Hematopoietic multipotent progenitor cell treated with erythropoietin and hydrocortisone succinate and interleukin-3 and kit ligand, for 15 days (in vitro differentiated cells): ENCODE measurements at regions not wholly inside any gene's neighbourhood (a gene's known extent, or its start where the extent isn't known, plus 50 kb on each side); places are given as distances from the start of the nearest gene placed in this dataset.

Source experiments
- DNase-seq: peaks from one replicate; pipeline ENCODE4 v3.0.0-alpha.2; 2015; ENCODE audit warnings: low spot score

DNA sequence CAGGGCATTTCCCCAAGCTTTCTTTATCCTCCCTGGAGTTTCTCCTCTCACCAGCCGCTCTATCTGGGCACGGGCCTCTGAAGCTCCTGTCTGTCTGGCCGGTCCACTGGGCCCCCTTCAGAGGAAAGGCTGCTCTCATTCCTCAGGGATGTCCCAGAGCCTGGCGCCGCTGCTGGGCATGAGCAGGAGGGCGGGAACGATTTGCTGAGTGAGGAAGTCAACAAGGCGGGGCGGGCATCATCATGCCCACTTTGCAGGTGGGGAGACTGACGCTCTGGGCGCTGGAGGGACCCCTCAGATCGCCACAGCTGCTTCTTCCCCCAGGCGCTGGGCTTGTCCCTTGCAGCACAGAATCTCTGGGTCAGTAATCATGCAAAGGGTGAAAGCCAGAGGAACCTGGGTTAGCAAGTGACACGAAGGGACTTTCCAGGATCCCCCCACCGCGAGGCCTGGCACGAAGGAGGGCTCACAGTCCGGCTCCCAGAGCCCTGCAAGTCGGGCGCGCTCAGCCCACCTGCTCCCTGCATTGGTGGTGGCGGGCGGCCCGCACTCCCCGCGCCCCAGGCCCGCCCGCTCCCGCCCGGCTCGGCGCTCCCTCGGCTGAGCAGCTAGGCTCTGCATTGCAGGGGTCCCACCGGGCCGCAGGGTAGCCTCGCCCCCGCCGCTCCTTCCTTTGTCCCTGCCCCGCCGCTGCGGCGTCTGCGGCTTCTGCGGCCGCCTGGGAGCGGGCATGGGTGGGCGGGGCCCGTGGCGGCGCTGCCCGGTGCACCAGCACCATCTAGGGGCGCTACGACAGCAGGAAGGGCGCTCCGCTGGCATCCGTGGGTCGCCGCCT, 157.8 kb downstream of the CYRIA start:
- no peak for DNase-seq

DNA sequence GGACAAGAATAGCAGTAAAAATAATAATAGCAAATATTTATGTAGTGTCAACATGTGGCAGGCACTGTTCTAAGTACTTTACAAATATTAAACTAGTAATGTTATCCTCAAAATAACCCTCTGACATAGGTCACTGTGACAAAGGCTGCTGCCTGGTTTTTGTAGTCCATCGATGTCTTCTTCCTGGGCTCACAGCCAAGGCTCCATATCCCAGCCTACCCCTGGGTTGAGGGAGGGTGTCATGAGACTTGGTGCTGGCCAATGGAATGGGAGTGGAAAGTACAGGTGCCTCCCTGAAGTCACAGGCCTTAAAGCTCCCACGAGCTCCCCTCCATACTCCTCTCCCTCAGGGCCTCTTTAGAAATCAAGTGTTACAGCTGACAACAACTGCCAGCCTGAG, 159.3 kb downstream of the CYRIA start:
- no peak for DNase-seq

DNA sequence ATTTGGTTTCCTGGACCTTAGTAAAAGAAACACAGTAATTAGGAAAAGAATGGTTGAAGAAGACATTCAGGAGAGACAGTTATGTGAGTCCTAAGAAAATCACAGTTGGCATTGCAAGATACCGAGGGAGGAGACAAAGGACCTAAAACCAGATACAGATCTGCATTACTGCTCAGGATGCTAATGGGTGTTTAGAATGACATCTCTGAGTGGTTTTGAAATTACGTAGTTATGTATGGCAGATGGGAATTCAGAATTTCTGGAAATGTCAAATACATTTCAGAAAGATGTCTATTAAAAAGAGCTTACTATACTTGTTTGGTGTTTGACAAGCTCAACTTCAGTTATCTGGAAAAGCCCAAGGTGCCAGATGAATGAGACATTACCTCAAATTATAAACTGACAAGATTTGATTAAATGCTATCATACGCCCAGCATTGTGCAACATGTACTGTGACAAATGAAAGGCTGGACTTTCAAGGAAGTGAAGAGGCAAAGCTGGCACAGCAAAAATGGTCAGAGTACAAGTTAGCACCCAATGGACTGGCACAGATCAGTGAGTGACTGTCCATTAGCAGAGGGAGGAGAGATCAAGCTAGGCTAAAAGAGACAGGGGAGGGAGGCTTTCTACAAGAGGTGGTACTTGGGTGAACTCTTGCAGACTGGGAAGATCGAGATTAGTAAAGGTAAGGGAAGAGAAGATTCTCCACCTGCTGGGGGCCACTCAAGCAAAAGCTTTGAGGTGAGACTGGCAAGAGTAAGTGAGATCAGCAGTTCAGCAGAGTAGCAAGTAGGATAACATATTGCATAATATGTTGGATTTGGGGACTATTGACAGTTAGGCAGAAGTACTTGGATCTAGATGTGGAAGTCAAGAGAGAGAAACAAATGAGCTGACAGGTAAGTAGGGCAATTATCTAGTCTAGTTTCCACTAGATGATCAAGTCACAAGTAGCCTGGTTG, 168.9 kb downstream of the CYRIA start:
- no peak for DNase-seq

DNA sequence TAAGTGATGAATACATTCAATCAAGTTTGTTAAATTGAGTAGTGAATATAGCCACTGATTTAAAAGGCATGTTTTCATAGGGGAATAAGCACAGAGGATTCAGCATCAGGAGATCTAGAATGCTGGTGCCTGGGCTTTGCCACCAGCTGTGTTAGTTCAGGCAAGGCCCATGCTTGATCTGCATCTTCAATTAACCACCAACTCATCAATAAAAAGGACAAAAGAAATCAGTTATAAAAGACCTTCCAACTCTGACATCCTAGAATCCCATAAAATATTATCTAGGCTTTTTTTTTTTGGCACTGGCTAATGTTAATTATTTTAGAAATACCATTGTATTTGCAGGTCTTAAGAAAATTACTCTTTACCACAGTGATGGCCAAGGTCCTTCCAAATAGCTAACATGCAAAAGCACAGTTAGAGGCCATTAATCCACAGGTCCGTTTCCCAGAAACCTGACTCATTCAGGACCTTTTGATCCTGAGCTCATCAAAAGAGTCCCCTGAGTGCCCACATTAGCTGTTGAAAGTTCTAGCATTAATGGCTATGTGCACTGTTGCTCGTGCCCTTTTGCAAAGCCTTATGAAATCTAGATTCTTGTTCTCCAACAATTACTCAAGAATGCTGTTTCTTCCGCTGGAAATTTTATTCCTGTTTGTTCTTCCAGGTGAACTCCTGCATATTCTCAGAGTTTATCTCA, 170.0 kb downstream of the CYRIA start:
- DNase-seq: no peak

DNA sequence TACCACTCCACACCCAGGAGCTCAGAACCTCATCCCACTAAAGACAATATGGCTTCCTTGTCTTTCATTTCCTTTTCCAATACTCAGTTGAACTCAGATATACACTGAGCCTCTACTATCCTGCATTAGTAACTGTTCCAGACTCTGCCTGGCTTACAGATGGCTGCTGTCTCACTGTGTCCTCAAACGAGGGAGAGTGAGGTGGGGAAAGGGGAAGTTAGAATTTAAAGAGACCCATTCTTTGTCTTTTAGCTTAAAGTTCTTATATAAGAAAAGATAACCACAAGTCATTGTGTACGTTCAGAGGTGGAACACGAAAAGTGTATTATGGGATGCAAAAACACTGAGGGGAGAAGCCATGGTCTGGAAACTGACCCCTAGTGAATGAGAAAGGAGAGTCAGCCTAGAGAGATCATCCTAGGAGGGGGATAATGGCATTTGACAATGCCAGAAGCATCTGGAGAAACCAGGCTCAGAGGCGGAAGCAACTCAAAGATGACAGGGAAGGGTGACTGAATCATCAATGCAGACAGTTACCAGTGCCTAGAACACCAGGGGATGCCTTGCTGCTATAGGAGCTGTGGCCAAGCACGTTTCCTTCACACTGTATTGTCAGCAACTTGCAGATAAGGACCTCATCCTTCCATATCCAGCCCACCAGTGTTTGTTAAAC, 170.7 kb downstream of the CYRIA start:
- DNase-seq: no peak

DNA sequence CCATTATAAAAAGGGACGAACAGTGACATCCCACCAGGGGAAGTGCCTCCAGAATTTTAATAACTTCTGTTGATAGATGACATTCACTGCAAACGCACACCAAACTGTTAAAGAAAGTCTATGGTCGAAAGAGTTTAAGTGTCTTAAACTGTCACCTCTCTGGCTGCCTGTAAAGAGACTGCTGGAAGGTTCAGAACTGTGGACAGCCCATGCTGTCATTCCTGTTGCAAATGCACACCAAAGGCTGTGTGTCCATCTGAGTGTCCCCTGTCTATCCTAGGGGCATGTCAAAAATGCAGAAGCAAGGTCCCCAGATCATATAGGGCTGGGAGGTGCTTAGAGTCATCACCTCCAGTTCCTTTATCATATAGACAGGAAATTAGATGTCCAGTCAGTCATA, 171.8 kb downstream of the CYRIA start:
- no peak for DNase-seq

DNA sequence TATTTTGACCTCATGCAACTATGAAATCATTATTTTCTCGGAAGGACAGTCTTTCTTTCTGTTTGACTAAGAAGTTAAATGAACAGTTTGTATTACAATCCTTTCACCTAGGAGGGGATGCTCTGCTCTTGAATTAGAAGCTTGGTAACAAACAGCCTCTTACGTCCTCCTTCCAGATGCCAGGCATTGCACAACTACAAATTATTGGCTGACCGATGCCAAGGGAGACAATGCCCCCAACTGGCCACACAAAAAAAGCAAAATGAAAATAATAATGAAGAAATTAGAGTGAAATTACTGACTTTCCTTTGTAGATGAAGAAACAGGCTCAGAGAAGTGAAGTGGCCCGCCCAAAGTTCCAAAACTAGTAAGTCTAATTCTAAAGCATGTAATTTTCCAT, 177.9 kb downstream of the CYRIA start:
- DNase-seq: no peak

DNA sequence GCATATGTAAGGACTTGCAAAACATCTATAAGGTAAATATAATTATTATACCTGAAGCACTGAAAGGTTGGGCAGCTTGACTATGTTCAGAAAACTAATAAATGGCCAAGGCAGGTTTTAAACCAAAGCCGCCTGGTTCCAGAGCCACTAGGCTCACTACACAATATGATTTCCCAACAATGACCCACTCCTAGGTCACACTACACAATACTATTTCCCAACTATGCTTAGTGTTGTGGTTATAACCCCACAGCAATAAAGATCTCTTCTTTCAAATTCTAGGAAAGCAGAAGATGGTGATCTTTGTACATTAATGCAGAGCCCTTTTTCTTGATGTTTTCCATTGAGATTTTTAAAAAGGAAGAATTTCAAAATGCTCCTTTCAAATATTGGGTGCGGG, 180.4 kb downstream of the CYRIA start:
- DNase-seq: no peak

DNA sequence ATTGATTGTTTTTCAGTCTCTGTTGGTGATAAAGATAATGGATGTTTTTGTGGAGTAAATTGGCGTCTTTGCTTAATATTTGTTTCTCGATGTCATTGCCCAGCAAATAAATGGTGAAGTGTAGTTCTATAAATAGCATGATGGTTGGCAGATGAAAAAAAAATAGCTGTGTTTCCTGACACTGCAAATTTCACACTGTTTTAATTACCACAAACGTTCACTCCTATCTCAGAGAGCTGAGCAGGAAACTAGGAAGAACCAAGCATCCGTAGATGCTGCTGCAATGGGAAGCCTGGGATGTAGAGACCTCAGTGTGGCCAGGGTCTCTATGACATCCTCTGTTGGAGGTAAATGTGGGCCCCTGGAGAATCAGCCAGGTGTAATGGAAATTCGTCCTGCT, 183.2 kb downstream of the CYRIA start:
- DNase-seq: no peak

DNA sequence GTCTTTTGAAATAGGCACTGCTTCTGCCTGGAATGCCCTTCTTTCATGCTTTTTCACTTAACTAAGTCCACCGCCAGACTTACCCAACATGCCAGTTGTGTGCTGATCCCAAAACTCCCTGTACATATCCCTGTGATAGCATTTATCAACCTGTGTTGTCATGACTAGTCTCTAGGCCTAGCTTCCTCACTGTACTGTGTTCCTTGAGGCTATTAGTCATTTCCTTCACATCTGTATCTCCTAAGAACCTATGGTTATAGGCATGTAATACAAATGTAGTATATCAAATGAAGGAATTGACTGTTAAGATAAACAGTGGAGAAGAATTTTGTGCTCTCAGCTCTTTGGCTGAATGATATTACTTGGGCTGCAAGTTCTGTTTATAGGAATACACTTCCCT, 184.3 kb downstream of the CYRIA start:
- no peak for DNase-seq

DNA sequence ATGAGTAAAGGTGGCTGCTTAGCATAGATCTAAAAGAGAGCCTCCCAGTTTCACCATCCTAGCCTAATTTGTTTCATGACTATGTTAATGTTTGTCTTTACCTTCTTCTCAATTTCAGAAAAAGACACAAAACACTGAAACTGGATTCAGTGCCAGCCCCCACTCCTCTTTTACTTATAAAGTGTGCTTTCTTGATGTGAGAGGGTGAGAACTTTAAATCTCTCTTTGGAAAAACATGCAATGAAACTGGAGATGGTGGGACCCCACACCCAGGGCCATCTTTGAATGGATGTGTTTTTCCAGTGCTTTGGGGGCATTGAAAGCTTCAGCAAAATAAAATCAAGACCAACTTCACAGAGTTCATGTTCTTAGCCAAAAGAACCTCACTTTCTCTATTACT, 185.9 kb downstream of the CYRIA start:
- no peak for DNase-seq

DNA sequence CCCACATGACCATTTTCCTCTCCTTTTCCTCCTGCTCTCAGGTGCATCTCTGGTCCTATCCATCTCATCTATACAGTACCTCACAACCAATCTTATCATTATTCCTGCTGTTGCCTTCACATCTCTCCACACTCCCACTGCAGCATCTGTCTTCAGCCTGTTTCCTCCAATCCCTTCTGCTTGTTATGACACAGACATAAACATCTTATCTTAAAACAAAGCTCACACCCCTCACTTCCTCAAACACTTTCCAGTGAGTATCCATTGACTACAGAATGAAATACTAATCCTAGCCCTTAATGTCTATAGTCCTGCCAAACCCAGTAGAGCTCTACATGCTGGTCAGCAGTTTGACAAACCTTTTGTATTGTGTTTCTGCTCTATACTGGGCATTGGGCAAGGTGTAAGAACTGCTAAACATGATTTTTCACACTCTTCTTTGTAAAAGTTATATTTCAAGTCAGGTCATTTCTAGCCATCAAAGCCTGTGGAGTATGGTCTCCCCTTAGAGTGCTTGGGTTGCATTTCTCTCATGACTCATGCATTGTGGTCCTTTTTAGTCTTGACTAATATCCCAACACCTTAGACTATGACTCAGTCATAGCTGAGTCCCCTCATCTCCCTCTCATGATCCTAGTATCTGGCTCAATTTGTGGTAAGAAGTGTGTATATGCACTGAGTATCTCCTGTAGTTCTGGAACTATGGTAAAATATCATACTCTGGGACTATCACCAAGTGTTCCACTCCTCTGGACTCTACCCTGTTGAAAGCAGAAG, 187.0 kb downstream of the CYRIA start:
- DNase-seq: no peak

DNA sequence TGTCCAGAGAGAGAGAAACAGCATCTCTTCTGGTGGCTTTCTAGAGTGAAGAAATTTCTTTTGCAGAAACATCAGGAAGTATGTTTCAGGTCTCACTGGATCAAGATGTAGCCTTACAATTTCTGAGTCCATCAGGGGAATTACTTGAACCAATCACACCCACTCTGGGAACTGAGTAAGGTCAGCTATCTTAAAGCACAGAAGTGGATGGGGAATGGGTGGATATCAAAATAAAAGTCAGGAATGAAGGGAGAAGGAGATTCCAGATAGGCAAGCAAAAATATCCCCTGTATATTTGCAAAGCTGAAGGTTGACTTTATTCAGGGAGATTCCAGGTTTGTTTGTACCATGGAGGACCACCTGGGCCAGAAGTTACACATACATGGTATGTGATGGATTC, 188.0 kb downstream of the CYRIA start:
- DNase-seq: no peak

DNA sequence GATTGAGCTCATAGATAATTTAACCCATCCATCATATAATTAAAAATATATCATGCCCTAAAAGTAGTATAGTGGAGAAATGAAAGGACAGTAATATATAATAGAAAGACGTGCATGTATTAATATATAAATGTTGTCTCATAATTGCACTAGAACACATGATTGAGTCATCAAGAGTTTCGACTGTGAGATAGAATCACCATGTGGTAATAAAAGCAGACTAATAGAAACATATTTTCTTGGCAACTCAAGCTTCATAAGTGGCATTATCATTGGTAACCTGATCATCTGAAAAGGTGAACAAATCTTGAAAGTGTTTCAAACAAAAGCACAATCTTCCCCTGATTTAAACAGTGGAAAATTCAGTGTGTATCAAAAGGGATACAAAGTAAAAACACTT, 188.8 kb downstream of the CYRIA start:
- no peak for DNase-seq

DNA sequence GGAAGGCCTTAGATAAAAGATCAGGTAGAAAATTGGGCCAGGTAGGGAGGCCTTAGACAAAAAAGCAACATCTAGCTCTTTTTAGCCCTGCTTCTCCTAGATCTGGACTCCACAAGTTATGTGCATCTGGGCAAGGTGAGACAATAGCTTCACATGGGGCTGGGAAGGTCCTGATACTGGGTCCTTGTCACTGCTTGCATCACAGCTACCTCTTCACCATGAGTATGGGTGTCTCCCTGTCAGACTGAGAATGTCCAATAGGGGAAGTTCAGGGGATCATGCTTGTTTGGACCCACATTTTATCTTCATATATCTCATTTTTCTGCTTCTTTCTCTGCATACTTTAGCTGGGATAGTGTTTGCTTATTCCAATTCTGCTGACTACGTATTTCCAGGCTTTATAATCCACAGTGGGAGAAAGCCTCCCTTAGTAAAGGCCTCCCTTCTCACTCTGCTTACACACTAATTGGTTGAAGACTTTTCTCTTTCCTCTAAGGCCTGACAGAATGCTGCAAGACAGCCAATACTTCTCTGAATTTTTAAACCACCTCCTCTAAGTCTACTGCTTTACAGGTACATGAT, 189.6 kb downstream of the CYRIA start:
- DNase-seq: no peak

DNA sequence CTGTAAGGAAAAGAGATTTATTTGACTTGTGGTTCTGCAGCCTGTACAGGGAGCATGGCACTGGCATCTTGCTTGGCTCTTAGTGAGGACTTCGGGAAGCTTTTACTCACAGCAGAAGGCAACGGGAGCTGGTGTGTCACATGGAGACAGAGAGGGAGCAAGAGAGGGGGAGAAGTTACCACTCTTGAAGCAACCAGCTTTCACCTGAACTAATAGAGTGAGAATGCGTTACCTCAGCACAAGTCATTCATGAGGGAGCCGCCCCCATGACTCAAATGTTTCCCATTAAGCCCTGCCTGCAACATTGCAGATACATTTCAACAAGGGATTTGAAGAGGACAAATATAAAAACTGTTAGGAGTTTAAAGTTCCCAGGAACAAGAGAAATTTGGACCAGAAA, 190.0 kb downstream of the CYRIA start:
- no peak for DNase-seq

DNA sequence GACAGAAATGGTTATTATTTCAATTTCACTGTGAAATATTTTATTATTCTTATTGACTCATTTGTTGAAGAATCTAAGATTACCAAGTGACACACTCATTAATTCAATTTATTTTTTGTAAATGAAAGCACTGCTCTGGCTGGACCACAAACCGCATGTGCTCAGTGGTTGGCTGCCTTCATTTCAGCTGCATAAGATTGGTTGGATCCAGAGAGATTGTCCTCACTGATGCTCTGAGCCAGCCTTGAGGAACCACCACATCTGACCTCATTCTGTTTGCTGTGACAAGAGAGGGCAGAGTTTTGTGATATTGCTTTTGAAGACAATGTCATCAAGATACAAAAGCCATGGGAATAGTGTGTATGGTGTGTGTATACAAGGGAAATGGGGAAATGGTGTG, 192.1 kb downstream of the CYRIA start:
- no peak for DNase-seq

DNA sequence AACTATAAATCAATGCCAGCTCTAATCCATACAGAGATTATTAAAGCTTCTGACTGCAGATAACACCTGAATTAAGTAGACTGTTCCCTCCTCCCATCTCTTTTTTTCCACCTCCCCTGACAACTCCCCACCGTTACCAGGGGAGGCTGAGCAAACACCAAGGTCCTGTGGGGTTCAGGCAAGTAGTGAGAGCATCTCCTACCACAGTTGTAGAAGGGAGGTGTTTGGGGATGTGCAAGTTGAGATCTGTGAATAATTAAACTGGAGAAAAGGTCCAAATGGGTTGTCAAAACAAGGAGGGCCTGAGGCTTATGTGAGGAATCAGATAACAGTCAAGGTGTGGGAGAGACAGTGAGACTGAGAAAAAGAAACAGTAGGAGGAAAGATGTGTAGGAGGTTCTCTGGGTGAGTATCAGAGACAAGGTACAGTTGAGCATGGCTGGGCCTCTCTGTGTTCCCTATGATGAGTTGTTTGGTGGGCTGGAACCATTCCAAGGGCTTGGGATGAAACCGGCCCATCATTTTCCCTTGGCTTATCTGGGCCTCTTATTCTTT, 194.6 kb downstream of the CYRIA start:
- DNase-seq: no peak

DNA sequence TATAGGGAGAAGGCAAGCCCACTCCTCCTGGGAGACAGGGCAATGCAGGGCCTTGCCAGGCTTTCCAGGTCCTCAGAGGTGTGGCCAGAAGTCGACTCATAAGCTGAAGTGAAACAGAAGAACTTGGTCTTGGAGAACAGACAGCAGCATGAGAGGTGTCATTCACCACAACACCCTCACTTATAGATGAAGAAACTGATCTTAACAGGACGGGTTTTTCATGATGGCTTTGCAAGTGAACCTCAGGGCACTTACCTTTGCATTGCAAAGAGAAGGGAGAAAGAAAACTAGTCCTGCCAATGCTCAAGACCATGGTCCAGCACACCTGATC, 198.8 kb downstream of the CYRIA start:
- no peak for DNase-seq

DNA sequence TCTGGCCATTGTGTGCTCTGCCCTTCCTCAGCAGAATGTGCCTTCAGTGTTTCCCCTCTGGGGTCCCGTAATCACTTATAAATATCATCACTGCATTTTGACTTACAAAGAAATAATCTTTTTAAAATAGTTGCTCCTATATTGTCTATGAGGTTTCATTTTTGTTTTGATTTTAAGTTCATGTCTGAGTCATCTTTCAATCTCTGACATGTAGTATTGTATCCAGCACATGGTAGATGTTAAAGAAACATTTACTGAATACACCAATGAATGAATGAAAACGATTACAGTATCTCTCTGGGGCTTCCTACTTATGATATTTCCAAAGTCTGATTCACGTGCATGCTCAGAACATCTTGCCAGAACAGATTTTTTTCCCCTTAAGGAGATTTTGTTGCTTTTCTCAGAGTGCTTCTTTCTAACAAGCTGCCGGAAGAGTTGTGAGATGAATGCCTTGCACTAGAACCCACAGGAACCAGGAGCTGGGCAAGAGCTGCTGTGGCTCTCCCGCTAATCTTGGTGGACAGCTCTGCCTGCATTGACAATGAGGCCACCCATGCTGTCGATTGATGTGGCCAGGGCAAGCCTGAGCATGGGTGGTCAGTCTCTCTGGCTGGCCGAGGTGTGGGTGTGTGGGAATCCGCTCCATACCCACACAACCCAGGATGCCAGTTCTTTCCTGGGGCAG, 199.4 kb downstream of the CYRIA start:
- DNase-seq: no peak
